BJ (cell line): ENCODE measurements at regions not wholly inside any gene's neighbourhood (a gene's known extent, or its start where the extent isn't known, plus 50 kb on each side); places are given as distances from the start of the nearest gene placed in this dataset.

Experiments used
- CTCF ChIA-PET: fragments of 350-600 bp; formaldehyde crosslinking; extraction: SDS; loops from one replicate; lab custom pipeline; 2021; ENCODE audit warnings: antibody characterized with exemption, inconsistent platforms; lab: Yijun Ruan, JAX
- POLR2A ChIA-PET: fragments of 300-600 bp; sonication (Branson Sonifier 250); formaldehyde crosslinking; extraction: SDS; loops from one replicate; lab custom pipeline; 2021; ENCODE audit warnings: antibody characterized with exemption; lab: Charles Lee
- DNase-seq: peaks from one replicate; pipeline ENCODE4 v3.0.0-alpha.2; 2011; ENCODE audit warnings: low read depth
- H3K27me3 ChIP-seq: 2 replicates; pipeline ENCODE4 v1.6.0; 2011; ENCODE audit warnings: low read length; ENCODE audit not compliant: control insufficient read depth, insufficient read depth
- H3K36me3 ChIP-seq: 2 replicates; pipeline ENCODE4 v1.5.1; 2011; ENCODE audit warnings: low read length; ENCODE audit not compliant: control insufficient read depth, insufficient read depth
- H3K4me3 ChIP-seq: 2 replicates; pipeline ENCODE4 v1.5.1; 2011; ENCODE audit warnings: low read depth, mild to moderate bottlenecking, control low read depth, low read length
- TF ChIP-seq, protein P1 (sequence below): IDR thresholded peaks from 2 replicates; pipeline ENCODE4 v1.5.1; 2011; ENCODE audit warnings: low read depth, mild to moderate bottlenecking, control low read depth, inconsistent platforms, low read length, moderate library complexity; ENCODE audit not compliant: insufficient read depth

DNA sequence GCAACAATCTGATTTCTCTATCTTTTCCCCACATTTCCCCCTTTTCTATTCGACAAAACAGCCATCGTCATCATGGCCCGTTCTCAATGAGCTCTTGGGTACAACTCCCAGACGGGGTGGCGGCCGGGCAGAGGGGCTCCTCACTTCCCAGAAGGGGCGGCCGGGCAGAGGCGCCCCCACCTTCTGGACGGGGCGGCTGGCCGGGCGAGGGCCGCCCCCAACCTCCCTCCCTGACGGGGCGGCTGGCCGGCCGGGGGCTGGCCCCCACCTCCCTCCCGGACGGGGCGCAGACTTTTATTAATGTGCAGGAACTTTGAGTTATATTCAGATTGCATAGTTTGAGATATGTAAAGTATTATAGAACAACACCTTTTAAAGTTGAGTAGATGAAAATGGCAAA lies 64.4 kb upstream of the HPGD start:
- ChIA-PET CTCF (no interaction called here), POLR2A (no interaction called here)
- TF ChIP-seq, protein P1, sequence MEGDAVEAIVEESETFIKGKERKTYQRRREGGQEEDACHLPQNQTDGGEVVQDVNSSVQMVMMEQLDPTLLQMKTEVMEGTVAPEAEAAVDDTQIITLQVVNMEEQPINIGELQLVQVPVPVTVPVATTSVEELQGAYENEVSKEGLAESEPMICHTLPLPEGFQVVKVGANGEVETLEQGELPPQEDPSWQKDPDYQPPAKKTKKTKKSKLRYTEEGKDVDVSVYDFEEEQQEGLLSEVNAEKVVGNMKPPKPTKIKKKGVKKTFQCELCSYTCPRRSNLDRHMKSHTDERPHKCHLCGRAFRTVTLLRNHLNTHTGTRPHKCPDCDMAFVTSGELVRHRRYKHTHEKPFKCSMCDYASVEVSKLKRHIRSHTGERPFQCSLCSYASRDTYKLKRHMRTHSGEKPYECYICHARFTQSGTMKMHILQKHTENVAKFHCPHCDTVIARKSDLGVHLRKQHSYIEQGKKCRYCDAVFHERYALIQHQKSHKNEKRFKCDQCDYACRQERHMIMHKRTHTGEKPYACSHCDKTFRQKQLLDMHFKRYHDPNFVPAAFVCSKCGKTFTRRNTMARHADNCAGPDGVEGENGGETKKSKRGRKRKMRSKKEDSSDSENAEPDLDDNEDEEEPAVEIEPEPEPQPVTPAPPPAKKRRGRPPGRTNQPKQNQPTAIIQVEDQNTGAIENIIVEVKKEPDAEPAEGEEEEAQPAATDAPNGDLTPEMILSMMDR = no peak
- Histone ChIP-seq H3K36me3 (no peaks in the 10 kb centered on the region), H3K27me3 (no peaks in the 10 kb centered on the region), H3K4me3 (no peak overlapping the region)
- no peak for DNase-seq

DNA sequence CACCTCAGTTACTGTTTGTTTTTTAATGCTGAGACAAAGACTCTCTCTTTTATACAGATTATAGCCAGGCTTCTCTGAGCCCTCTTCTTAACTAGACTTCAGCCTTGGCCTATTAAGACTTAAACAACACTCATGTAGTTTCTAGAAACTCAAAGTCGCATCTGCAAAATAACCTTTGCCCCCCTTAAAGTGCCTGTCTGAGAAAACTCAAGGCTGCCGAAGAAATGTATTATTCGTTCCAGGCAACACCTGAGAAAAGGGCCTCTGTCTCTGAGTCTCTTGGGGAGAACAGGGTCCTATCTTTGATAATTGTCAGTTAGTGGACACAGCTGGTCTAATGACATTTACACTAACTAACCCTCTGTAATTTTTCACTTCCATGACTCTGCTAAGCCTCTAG lies 60.8 kb upstream of the HPGD start:
- no peak overlapping the region for H3K4me3 ChIP-seq
- H3K27me3 ChIP-seq = no peaks in the 10 kb centered on the region
- CTCF ChIA-PET = no interaction called here
- DNase-seq = no peak
- TF ChIP-seq, protein P1 = no peak
- POLR2A ChIA-PET = no interaction called here
- H3K36me3 ChIP-seq = no peaks in the 10 kb centered on the region

DNA sequence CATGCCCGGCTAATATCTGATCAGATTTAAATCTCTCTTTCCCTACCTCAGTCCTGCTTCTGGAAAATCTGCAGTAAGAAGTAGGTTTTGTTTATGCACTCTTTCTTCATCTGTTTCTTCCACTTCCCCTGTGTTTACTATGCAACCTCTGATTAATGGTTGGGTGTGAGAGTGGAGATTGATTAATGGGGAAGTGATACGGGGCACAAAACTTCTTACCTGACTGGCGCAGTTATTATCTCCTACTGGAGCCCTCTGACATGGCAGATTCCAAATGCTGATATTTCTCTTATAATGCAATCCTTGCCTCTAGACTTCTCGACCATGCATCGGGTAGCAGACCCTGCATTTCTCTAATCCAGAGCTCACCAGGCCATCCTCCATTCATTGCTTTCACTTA lies 60.2 kb upstream of the HPGD start:
- TF ChIP-seq, protein P1 = no peak
- POLR2A ChIA-PET = no interaction called here
- no peak for DNase-seq

DNA sequence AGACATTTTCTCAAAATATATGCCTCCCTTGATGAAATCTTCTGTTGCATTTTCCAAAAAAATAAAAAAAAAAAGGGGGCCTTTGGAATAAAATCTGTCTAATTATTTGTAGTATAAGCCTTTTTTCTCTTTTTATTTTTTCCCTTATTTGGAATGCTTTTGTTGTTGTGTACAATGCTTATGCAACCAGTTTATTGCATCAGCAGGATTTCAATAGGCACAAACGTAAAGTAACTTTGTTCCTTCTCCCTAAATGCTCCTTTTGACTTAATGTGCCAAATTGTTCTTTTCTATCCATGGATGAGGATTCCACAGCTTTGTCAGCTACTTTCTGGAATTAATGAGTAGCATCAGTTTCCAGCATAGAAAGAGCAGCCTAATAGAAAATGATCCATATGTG lies 59.6 kb upstream of the HPGD start:
- ChIA-PET POLR2A (no interaction called here), CTCF (no interaction called here)
- TF ChIP-seq, protein P1 = no peak
- H3K36me3 ChIP-seq = no peaks in the 10 kb centered on the region
- H3K4me3 ChIP-seq = no peak overlapping the region
- DNase-seq = no peak
- no peaks in the 10 kb centered on the region for H3K27me3 ChIP-seq

More for the DNA sequence above, 60.2 kb upstream of the HPGD start:
- CTCF ChIA-PET = no interaction called here
- H3K36me3 ChIP-seq = no peaks in the 10 kb centered on the region
- H3K27me3 ChIP-seq = no peaks in the 10 kb centered on the region
- no peak overlapping the region for H3K4me3 ChIP-seq

DNA sequence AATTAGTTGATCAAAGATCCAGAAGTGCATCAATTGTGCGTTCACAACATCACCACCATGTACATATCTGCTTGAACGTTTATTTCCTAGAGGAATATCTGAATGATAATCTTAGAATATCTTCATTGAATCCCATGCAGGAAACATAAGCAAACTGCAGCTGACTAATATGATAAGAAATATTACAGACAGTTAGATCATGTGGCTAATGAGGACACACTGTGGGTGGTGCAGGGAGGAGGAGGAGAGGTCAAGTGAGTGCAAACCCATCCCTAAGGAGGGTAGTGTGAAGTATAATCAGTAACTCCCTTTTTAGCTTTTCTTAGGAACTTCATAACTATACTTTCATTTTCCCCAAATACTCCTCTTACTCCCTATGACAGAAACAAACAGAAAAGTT lies 58.3 kb upstream of the HPGD start:
- ChIA-PET POLR2A (no interaction called here), CTCF (no interaction called here)
- H3K36me3 ChIP-seq = no peaks in the 10 kb centered on the region
- DNase-seq = no peak
- no peaks in the 10 kb centered on the region for H3K27me3 ChIP-seq
- no peak overlapping the region for H3K4me3 ChIP-seq
- TF ChIP-seq, protein P1 = no peak
